ENCODE measurements at regions not wholly inside any gene's neighbourhood (a gene's known extent, or its start where the extent isn't known, plus 50 kb on each side); places are given as distances from the start of the nearest gene placed in this dataset.
"Not testable (repeated sequence)": the region's sequence is repeated elsewhere in the genome, so short reads cannot be mapped to it uniquely, and the experiment has no call there.

GRCh38 chr4:86515963-86516362, 78.2 kb upstream of the PTPN13 start:
- not testable (repeated sequence) for TF ChIP-seq CTCF (optimal IDR thresholded peaks at IDR 0.05 in 1 of 3, IDR thresholded peaks at IDR 0.05 in 1 of 3, conservative IDR thresholded peaks at IDR 0.05 in 1 of 3; ENCODE audit: extremely low read depth in 1 of 3, insufficient read depth in 2 of 3, low read length in 3 of 3); EZH2 (IDR thresholded peaks at IDR 0.05; ENCODE audit: low read length)

Data from keratinocyte (primary cell).